HepG2 (cell line): ENCODE measurements at regions not wholly inside any gene's neighbourhood (a gene's known extent, or its start where the extent isn't known, plus 50 kb on each side); places are given as distances from the start of the nearest gene placed in this dataset.

Experiments
- BORCS8-MEF2B ChIP-seq: sonication (generic); formaldehyde crosslinking; IDR thresholded peaks from 2 replicates; pipeline ENCODE4 v1.8.0; 2022; ENCODE audit warnings: mild to moderate bottlenecking, missing genetic modification reagents
- GABPB1 ChIP-seq: IDR thresholded peaks from 2 replicates; pipeline ENCODE4 v1.6.1; 2016; ENCODE audit warnings: mild to moderate bottlenecking, missing genetic modification reagents, moderate library complexity, missing compliant biosample characterization
- MAFG ChIP-seq: sonication (generic); formaldehyde crosslinking; IDR thresholded peaks from 2 replicates; pipeline ENCODE4 v1.5.1; 2020; ENCODE audit warnings: mild to moderate bottlenecking, missing genetic modification reagents
- RCOR2 ChIP-seq: IDR thresholded peaks from 2 replicates; pipeline ENCODE4 v1.6.1; 2016; ENCODE audit warnings: missing biosample characterization, missing genetic modification reagents
- RXRA ChIP-seq: sonication (generic); formaldehyde crosslinking; IDR thresholded peaks from 2 replicates; pipeline ENCODE4 v1.5.1; 2020; ENCODE audit warnings: missing genetic modification reagents
- RXRB ChIP-seq: IDR thresholded peaks from 2 replicates; pipeline ENCODE4 v1.6.1; 2016; ENCODE audit warnings: borderline replicate concordance, missing genetic modification reagents, missing compliant biosample characterization
- TAF15 ChIP-seq: fragments of 200-400 bp; formaldehyde crosslinking; IDR thresholded peaks from one replicate; pipeline ENCODE4 v1.6.1; 2018; ENCODE audit warnings: mild to moderate bottlenecking, low read depth, low read length; ENCODE audit not compliant: poor library complexity, severe bottlenecking
- TBP ChIP-seq: sonication (generic); formaldehyde crosslinking; IDR thresholded peaks from 2 replicates; pipeline ENCODE4 v1.5.0; 2020; ENCODE audit warnings: missing genetic modification reagents
- WIZ ChIP-seq: sonication (generic); formaldehyde crosslinking; IDR thresholded peaks from 2 replicates; pipeline ENCODE4 v1.5.1; 2020; ENCODE audit warnings: mild to moderate bottlenecking, missing genetic modification reagents
- ZEB1 ChIP-seq: IDR thresholded peaks from 2 replicates; pipeline ENCODE4 v1.6.1; 2012; ENCODE audit warnings: mild to moderate bottlenecking, low read depth, inconsistent platforms; ENCODE audit not compliant: insufficient replicate concordance
- ZFP36 ChIP-seq: fragments of 150-350 bp; IDR thresholded peaks from 2 replicates; pipeline ENCODE4 v1.6.1; 2018; ENCODE audit warnings: borderline replicate concordance, low read length, low read depth; ENCODE audit not compliant: partially characterized antibody
- ZNF282 ChIP-seq: fragments of 450-650 bp; IDR thresholded peaks from 2 replicates; pipeline ENCODE4 v1.6.1; 2018; ENCODE audit not compliant: partially characterized antibody
- ZNF318 ChIP-seq: sonication (generic); formaldehyde crosslinking; IDR thresholded peaks from 2 replicates; pipeline ENCODE4 v1.4.0; 2020; ENCODE audit warnings: mild to moderate bottlenecking, missing genetic modification reagents
- ZNF432 ChIP-seq: sonication (generic); formaldehyde crosslinking; IDR thresholded peaks from 2 replicates; pipeline ENCODE4 v1.5.0; 2020; ENCODE audit warnings: missing genetic modification reagents, mild to moderate bottlenecking, borderline replicate concordance
- ZNF572 ChIP-seq: sonication (generic); formaldehyde crosslinking; IDR thresholded peaks from 2 replicates; pipeline ENCODE4 v1.5.1; 2020; ENCODE audit warnings: mild to moderate bottlenecking, missing genetic modification reagents
- ZNF614 ChIP-seq: IDR thresholded peaks from 2 replicates; pipeline ENCODE4 v1.6.1; 2018; ENCODE audit warnings: missing biosample characterization, missing genetic modification reagents, inconsistent platforms, borderline replicate concordance
- ZNF670 ChIP-seq: sonication (generic); formaldehyde crosslinking; IDR thresholded peaks from 2 replicates; pipeline ENCODE4 v1.8.0; 2022; ENCODE audit warnings: mild to moderate bottlenecking, missing genetic modification reagents, borderline replicate concordance
- ZNF7 ChIP-seq: IDR thresholded peaks from 2 replicates; pipeline ENCODE4 v1.6.1; 2016; ENCODE audit warnings: missing biosample characterization, missing genetic modification reagents
- ZNF879 ChIP-seq: sonication (generic); formaldehyde crosslinking; IDR thresholded peaks from 2 replicates; pipeline ENCODE4 v1.8.1; 2023; ENCODE audit warnings: missing genetic modification reagents
- TF ChIP-seq, protein P1 (sequence below): fragments of 450-650 bp; IDR thresholded peaks from 2 replicates; pipeline ENCODE4 v1.6.1; 2016
- TF ChIP-seq, protein P2 (sequence below): sonication (generic); formaldehyde crosslinking; IDR thresholded peaks from 2 replicates; pipeline ENCODE4 v1.4.0; 2020; ENCODE audit warnings: missing genetic modification reagents

GRCh38 chr22:27673839-27674238, 127.7 kb downstream of the MN1 start (continued):
- TF ChIP-seq ZNF318 (no peak), ZNF572 (CRISPR knock-in tag) (no peak), ZFP36 (peak; percentile 76), WIZ (no peak), ZNF614 (CRISPR knock-in tag) (no peak), TAF15 (no peak), GABPB1 (CRISPR knock-in tag) (peak; percentile 17; the same call in 1 of the 2 replicates), BORCS8-MEF2B (CRISPR knock-in tag) (no peak), ZNF282 (no peak), RXRB (CRISPR knock-in tag) (no peak), RCOR2 (CRISPR knock-in tag) (no peak), ZNF670 (CRISPR knock-in tag) (no peak), ZNF432 (CRISPR knock-in tag) (no peak), ZNF879 (no peak), TBP (no peak), ZNF7 (CRISPR knock-in tag) (no peak), ZEB1 (no peak), RXRA (no peak), MAFG (CRISPR knock-in tag) (no peak)
- TF ChIP-seq, protein P1, sequence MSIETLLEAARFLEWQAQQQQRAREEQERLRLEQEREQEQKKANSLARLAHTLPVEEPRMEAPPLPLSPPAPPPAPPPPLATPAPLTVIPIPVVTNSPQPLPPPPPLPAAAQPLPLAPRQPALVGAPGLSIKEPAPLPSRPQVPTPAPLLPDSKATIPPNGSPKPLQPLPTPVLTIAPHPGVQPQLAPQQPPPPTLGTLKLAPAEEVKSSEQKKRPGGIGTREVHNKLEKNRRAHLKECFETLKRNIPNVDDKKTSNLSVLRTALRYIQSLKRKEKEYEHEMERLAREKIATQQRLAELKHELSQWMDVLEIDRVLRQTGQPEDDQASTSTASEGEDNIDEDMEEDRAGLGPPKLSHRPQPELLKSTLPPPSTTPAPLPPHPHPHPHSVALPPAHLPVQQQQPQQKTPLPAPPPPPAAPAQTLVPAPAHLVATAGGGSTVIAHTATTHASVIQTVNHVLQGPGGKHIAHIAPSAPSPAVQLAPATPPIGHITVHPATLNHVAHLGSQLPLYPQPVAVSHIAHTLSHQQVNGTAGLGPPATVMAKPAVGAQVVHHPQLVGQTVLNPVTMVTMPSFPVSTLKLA: 0 out of 2 replicates have a peak, but pooled peaks have one; percentile 17
- TF ChIP-seq, protein P2, sequence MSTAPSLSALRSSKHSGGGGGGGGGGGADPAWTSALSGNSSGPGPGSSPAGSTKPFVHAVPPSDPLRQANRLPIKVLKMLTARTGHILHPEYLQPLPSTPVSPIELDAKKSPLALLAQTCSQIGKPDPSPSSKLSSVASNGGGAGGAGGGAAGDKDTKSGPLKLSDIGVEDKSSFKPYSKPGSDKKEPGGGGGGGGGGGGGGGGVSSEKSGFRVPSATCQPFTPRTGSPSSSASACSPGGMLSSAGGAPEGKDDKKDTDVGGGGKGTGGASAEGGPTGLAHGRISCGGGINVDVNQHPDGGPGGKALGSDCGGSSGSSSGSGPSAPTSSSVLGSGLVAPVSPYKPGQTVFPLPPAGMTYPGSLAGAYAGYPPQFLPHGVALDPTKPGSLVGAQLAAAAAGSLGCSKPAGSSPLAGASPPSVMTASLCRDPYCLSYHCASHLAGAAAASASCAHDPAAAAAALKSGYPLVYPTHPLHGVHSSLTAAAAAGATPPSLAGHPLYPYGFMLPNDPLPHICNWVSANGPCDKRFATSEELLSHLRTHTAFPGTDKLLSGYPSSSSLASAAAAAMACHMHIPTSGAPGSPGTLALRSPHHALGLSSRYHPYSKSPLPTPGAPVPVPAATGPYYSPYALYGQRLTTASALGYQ: no peak
